Panc1 (cell line): ENCODE measurements at regions not wholly inside any gene's neighbourhood (a gene's known extent, or its start where the extent isn't known, plus 50 kb on each side); places are given as distances from the start of the nearest gene placed in this dataset.

ENCODE experiments used
- ATAC-seq: fragments of 200-7000 bp; cut with Tn5 transposase; 2 replicates; pipeline ENCODE4 v1.9.1; 2020; ENCODE audit warnings: mild to moderate bottlenecking, moderate library complexity
- BruUV-seq: library from RNA; stranded (reverse); fragments of 400-500 nt; replicated peaks from 2 replicates; lab custom pipeline; 2021; lab: Mats Ljungman, UMichigan
- CTCF ChIA-PET: fragments of 300-600 bp; sonication (Branson Sonifier 250); formaldehyde crosslinking; loops from one replicate; lab custom pipeline; 2022; ENCODE audit warnings: antibody characterized with exemption; lab: Charles Lee
- POLR2A ChIA-PET: fragments of 300-600 bp; sonication (Branson Sonifier 250); formaldehyde crosslinking; loops from one replicate; lab custom pipeline; 2022; ENCODE audit warnings: antibody characterized with exemption; lab: Charles Lee
- DNase-seq: peaks from one replicate; pipeline ENCODE4 v3.0.0-alpha.2; 2010; ENCODE audit warnings: low read depth, low spot score
- H3K27ac ChIP-seq: 2 replicates; pipeline ENCODE4 v1.5.1; 2011; ENCODE audit warnings: mild to moderate bottlenecking, low read length, inconsistent platforms
- H3K27me3 ChIP-seq: fragments of 200-500 bp; sonication (Bioruptor generic); 2 replicates; pipeline ENCODE4 v1.6.0; 2014; ENCODE audit warnings: low read length, inconsistent platforms; ENCODE audit not compliant: control insufficient read depth, insufficient read depth
- H3K36me3 ChIP-seq: fragments of 200-500 bp; sonication (Bioruptor generic); 2 replicates; pipeline ENCODE4 v1.5.1; 2014; ENCODE audit warnings: inconsistent platforms, mild to moderate bottlenecking, low read length, moderate library complexity; ENCODE audit not compliant: control insufficient read depth, insufficient read depth
- H3K4me1 ChIP-seq: 2 replicates; pipeline ENCODE4 v1.5.1; 2011; ENCODE audit warnings: inconsistent platforms, mild to moderate bottlenecking, low read length, moderate library complexity; ENCODE audit not compliant: control insufficient read depth, insufficient read depth
- H3K4me3 ChIP-seq, 2 experiments: 2 replicates each; pipeline ENCODE4 v1.5.1; 2011 to 2012; ENCODE audit warnings: low read depth in 2 of 2, low read length in 2 of 2, mild to moderate bottlenecking in 2 of 2, inconsistent platforms in 1 of 2, moderate library complexity in 1 of 2
- H3K9me3 ChIP-seq: fragments of 200-500 bp; sonication (Bioruptor generic); 2 replicates; pipeline ENCODE4 v1.5.1; 2014; ENCODE audit warnings: low read depth, mild to moderate bottlenecking, inconsistent platforms, low read length, moderate library complexity; ENCODE audit not compliant: control insufficient read depth, insufficient read depth
- POLR2AphosphoS5 ChIP-seq: IDR thresholded peaks from 2 replicates; pipeline ENCODE4 v1.6.1; 2012; ENCODE audit warnings: mild to moderate bottlenecking, low read depth, low read length, moderate library complexity
- REST ChIP-seq, 2 experiments: IDR thresholded peaks; 2 replicates each; pipeline ENCODE4 v1.6.1; 2011 to 2012; ENCODE audit warnings: low read depth in 2 of 2, control low read depth in 1 of 2, low read length in 1 of 2, mild to moderate bottlenecking in 1 of 2, moderate library complexity in 1 of 2; ENCODE audit not compliant: insufficient read depth in 1 of 2
- SIN3A ChIP-seq: IDR thresholded peaks from 2 replicates; pipeline ENCODE4 v1.6.1; 2012; ENCODE audit warnings: low read depth, mild to moderate bottlenecking, low read length, moderate library complexity, borderline replicate concordance; ENCODE audit not compliant: insufficient read depth
- TCF7L2 ChIP-seq: IDR thresholded peaks from 2 replicates; pipeline ENCODE4 v1.6.1; 2011; ENCODE audit warnings: mild to moderate bottlenecking, low read depth, low read length, inconsistent platforms
- in situ Hi-C: cut with HindIII; loops from 2 replicates; pipeline ENCODE4 v1.10.0; 2016; ENCODE audit warnings: low sequenced_read_pairs, low pct_unique_long_range_greater_than_20kb
- intact Hi-C: fragments of 100-400 bp; cut with micrococcal nuclease; formaldehyde crosslinking; loops from one replicate; pipeline ENCODE4 v1.10.0; 2022; ENCODE audit not compliant: unreplicated experiment
- TF ChIP-seq, protein P1 (sequence below): fragments of 450-650 bp; IDR thresholded peaks from 2 replicates; pipeline ENCODE4 v1.5.1; 2017; ENCODE audit warnings: mild to moderate bottlenecking

DNA sequence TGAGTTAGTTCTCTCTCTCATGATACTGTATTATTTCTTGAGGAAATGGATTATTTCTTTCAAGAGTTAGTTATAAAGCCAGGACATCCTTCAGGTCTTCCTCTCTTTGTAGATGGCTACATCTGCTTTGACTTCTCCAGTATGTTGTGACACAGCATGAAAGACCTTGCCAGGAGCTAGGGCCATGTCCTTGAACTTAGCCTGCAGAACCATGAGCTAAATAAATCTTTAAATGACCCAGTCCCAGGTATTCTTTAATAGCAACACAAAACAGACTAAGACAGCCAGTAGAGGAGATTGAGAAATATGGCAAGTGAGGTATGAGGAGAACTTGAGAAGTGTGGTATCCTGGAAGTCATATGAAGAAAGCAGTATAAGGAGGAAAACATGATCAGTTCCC is 214.9 kb upstream of the PPP1R3A start:
- H3K36me3 ChIP-seq, result no peaks in the 10 kb centered on the region
- no peak overlapping the region for H3K27ac ChIP-seq
- intact Hi-C loops, result no loop called here
- no peak overlapping the region for H3K4me3 ChIP-seq
- H3K4me1 ChIP-seq, result no peaks in the 10 kb centered on the region
- no peaks in the 10 kb centered on the region for H3K27me3 ChIP-seq
- DNase-seq (no peak), ATAC-seq (no peak)
- BruUV-seq, result no TSS peak
- TF ChIP-seq, protein P1, sequence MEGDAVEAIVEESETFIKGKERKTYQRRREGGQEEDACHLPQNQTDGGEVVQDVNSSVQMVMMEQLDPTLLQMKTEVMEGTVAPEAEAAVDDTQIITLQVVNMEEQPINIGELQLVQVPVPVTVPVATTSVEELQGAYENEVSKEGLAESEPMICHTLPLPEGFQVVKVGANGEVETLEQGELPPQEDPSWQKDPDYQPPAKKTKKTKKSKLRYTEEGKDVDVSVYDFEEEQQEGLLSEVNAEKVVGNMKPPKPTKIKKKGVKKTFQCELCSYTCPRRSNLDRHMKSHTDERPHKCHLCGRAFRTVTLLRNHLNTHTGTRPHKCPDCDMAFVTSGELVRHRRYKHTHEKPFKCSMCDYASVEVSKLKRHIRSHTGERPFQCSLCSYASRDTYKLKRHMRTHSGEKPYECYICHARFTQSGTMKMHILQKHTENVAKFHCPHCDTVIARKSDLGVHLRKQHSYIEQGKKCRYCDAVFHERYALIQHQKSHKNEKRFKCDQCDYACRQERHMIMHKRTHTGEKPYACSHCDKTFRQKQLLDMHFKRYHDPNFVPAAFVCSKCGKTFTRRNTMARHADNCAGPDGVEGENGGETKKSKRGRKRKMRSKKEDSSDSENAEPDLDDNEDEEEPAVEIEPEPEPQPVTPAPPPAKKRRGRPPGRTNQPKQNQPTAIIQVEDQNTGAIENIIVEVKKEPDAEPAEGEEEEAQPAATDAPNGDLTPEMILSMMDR, result no peak
- TF ChIP-seq REST (IDR thresholded peaks at IDR 0.05; ENCODE audit: insufficient read depth in 1 of 2, low read depth in 2 of 2, low read length in 1 of 2) (no peak), TCF7L2 (no peak), POLR2AphosphoS5 (no peak), SIN3A (no peak)
- no peaks in the 10 kb centered on the region for H3K9me3 ChIP-seq
- in situ Hi-C loops, result no loop called here
- ChIA-PET POLR2A (no interaction called here), CTCF (no interaction called here)

- no peak for TF ChIP-seq TCF7L2
- TF ChIP-seq REST (IDR thresholded peaks at IDR 0.05; ENCODE audit: insufficient read depth in 1 of 2, low read depth in 2 of 2, low read length in 1 of 2), result no peak
- TF ChIP-seq POLR2AphosphoS5, result no peak
- TF ChIP-seq, protein P1, result no peak
- TF ChIP-seq SIN3A, result no peak
- no TSS peak for BruUV-seq
- ATAC-seq (no peak), DNase-seq (no peak)
- Histone ChIP-seq H3K27me3 (no peaks in the 10 kb centered on the region), H3K27ac (no peak overlapping the region), H3K4me3 (no peak overlapping the region), H3K9me3 (no peaks in the 10 kb centered on the region), H3K36me3 (no peaks in the 10 kb centered on the region), H3K4me1 (no peaks in the 10 kb centered on the region)
- ChIA-PET POLR2A (no interaction called here), CTCF (no interaction called here)
- in situ Hi-C loops (no loop called here), intact Hi-C loops (no loop called here)
Observed at GRCh38 chr7:114130866-114131265, 212.1 kb upstream of the PPP1R3A start.
